CD14-positive monocyte (primary cell): ENCODE measurements at regions not wholly inside any gene's neighbourhood (a gene's known extent, or its start where the extent isn't known, plus 50 kb on each side); places are given as distances from the start of the nearest gene placed in this dataset.

Source experiments
- DNase-seq, 3 donors: peaks; one replicate each; pipeline ENCODE4 v3.0.0-alpha.2; 2011 to 2022
- H2AFZ ChIP-seq: 2 replicates; pipeline ENCODE4 v1.6.0; 2012; ENCODE audit warnings: mild to moderate bottlenecking, low read depth, low read length, inconsistent platforms; ENCODE audit not compliant: insufficient read depth, poor library complexity, severe bottlenecking
- H3K27ac ChIP-seq, 2 donors: 1 replicate in 1 of 2; 2 replicates in 1 of 2; pipeline ENCODE4 v1.5.1; 2012 to 2013; ENCODE audit warnings: low read length in 2 of 2, control low read depth in 1 of 2, inconsistent platforms in 1 of 2, low read depth in 1 of 2, mild to moderate bottlenecking in 1 of 2
- H3K27me3 ChIP-seq, 2 donors: one replicate each; pipeline versions ENCODE4 v1.6.0 to v1.6.1; 2011 to 2013; ENCODE audit warnings: low read length in 2 of 2; ENCODE audit not compliant: control insufficient read depth in 2 of 2, insufficient read depth in 2 of 2
- H3K36me3 ChIP-seq, 2 donors: replicated peaks in 1 of 2; 1 replicate in 1 of 2; 2 replicates in 1 of 2; pipeline versions ENCODE4 v1.5.1 to v1.6.1; 2012 to 2013; ENCODE audit warnings: low read length in 2 of 2, control low read depth in 1 of 2, inconsistent platforms in 1 of 2, mild to moderate bottlenecking in 1 of 2; ENCODE audit not compliant: insufficient read depth in 2 of 2, control insufficient read depth in 1 of 2
- H3K4me1 ChIP-seq, 2 donors: 1 replicate in 1 of 2; 2 replicates in 1 of 2; pipeline versions ENCODE4 v1.5.1 to v1.6.1; 2012 to 2013; ENCODE audit warnings: low read length in 2 of 2, control low read depth in 1 of 2, inconsistent platforms in 1 of 2, mild to moderate bottlenecking in 1 of 2, moderate library complexity in 1 of 2; ENCODE audit not compliant: insufficient read depth in 2 of 2, control insufficient read depth in 1 of 2
- H3K4me2 ChIP-seq: replicated peaks from 2 replicates; pipeline ENCODE3; 2012; ENCODE audit warnings: low read length, moderate library complexity, mild to moderate bottlenecking; ENCODE audit not compliant: poor library complexity, severe bottlenecking; ENCODE audit errors: extremely low read depth
- H3K4me3 ChIP-seq, 3 experiments: fragments of 200-600 bp in 1 of 3; sonication (generic) in 1 of 3; replicated peaks in 1 of 3; 1 replicate in 2 of 3; 2 replicates in 1 of 3; pipeline ENCODE4 v1.5.1; 2011 to 2013; ENCODE audit warnings: low read length in 3 of 3, mild to moderate bottlenecking in 3 of 3, control low read depth in 2 of 3, low read depth in 2 of 3, inconsistent platforms in 1 of 3, moderate library complexity in 1 of 3
- H3K79me2 ChIP-seq: 2 replicates; pipeline ENCODE4 v1.6.0; 2012; ENCODE audit warnings: mild to moderate bottlenecking, control low read depth, inconsistent platforms, low read length, moderate library complexity; ENCODE audit not compliant: insufficient read depth
- H3K9ac ChIP-seq: 2 replicates; pipeline ENCODE4 v1.6.0; 2017; ENCODE audit warnings: low read length, mild to moderate bottlenecking; ENCODE audit not compliant: insufficient read depth, poor library complexity, severe bottlenecking
- H3K9me3 ChIP-seq, 2 donors: replicated peaks in 1 of 2; 1 replicate in 1 of 2; 2 replicates in 1 of 2; pipeline versions ENCODE4 v1.5.1 to v1.6.1; 2012 to 2013; ENCODE audit warnings: low read length in 2 of 2, control low read depth in 1 of 2; ENCODE audit not compliant: control insufficient read depth in 1 of 2, insufficient read depth in 1 of 2
- H4K20me1 ChIP-seq: 2 replicates; pipeline ENCODE4 v1.6.0; 2012; ENCODE audit warnings: mild to moderate bottlenecking, low read length, control low read depth, moderate library complexity; ENCODE audit not compliant: insufficient read depth
- H3K27ac Mint-ChIP-seq, 7 donors: one replicate each; pipeline ENCODE4 v1.8.0; 2020; ENCODE audit warnings: mild to moderate bottlenecking in 7 of 7, mixed read lengths in 7 of 7, moderate library complexity in 6 of 7, inconsistent platforms in 2 of 7
- H3K27me3 Mint-ChIP-seq, 3 donors: one replicate each; pipeline ENCODE4 v1.8.0; 2021 to 2022; ENCODE audit warnings: low read depth in 3 of 3, mild to moderate bottlenecking in 3 of 3, mixed read lengths in 3 of 3, moderate library complexity in 3 of 3, inconsistent platforms in 1 of 3
- H3K36me3 Mint-ChIP-seq, 2 donors: one replicate each; pipeline ENCODE4 v1.8.0; 2020; ENCODE audit warnings: mixed read lengths in 2 of 2, inconsistent platforms in 1 of 2, mild to moderate bottlenecking in 1 of 2
- H3K4me1 Mint-ChIP-seq: one replicate; pipeline ENCODE4 v1.8.0; 2020; ENCODE audit warnings: mild to moderate bottlenecking, mixed read lengths
- H3K4me3 Mint-ChIP-seq, 2 donors: one replicate each; pipeline ENCODE4 v1.8.0; 2020; ENCODE audit warnings: mild to moderate bottlenecking in 2 of 2, mixed read lengths in 2 of 2, moderate library complexity in 1 of 2
- H3K9me3 Mint-ChIP-seq, 7 donors: one replicate each; pipeline ENCODE4 v1.8.0; 2020 to 2022; ENCODE audit warnings: mixed read lengths in 7 of 7, mild to moderate bottlenecking in 6 of 7, moderate library complexity in 6 of 7, inconsistent platforms in 2 of 7
- CTCF ChIP-seq: fragments of 200-600 bp; IDR thresholded peaks from one replicate; pipeline ENCODE4 v1.8.0; 2022; ENCODE audit warnings: antibody characterized with exemption, mild to moderate bottlenecking
- WGBS: methylation state at CpG from one replicate; pipeline ENCODE4 v1.1.5; 2013; ENCODE audit warnings: missing lambda C conversion rate; ENCODE audit not compliant: insufficient coverage; 5-methylcytosine and 5-hydroxymethylcytosine counted together
- intact Hi-C, 2 donors: fragments of 100-400 bp; cut with micrococcal nuclease; formaldehyde crosslinking; loops; one replicate each; pipeline versions ENCODE4 v1.15.0 to v1.15.1; 2023

- H3K4me3 ChIP-seq, result no peak overlapping the region
- H3K4me2 ChIP-seq, result no peak overlapping the region
- Mint-ChIP-seq H3K9me3 (peaks cover 0 to 4% (median 1%) of the 10 kb centered on the region in 7 donors), H3K27me3 (no peaks in the 10 kb centered on the region), H3K4me3 (no peak overlapping the region), H3K4me1 (no peaks in the 10 kb centered on the region), H3K36me3 (no peaks in the 10 kb centered on the region), H3K27ac (no peak overlapping the region)
- H4K20me1 ChIP-seq, result no peaks in the 10 kb centered on the region
- intact Hi-C loops, result no loop called here
- H3K4me1 ChIP-seq, result no peaks in the 10 kb centered on the region
- H3K36me3 ChIP-seq, result no peaks in the 10 kb centered on the region
- no peak for DNase-seq
- no peaks in the 10 kb centered on the region for H3K27me3 ChIP-seq
- no peak overlapping the region for H3K27ac ChIP-seq
- peaks cover 0 to 6% of the 10 kb centered on the region in 2 donors for H3K9me3 ChIP-seq
- 80% methylated on average over 3 of the region's 4 CpGs for WGBS
- no peak overlapping the region for H2AFZ ChIP-seq
- no peak for TF ChIP-seq CTCF
- no peaks in the 10 kb centered on the region for H3K79me2 ChIP-seq
- no peak overlapping the region for H3K9ac ChIP-seq
Measured at GRCh38 chr9:26413611-26414010, 479.0 kb downstream of the CAAP1 start.

GRCh38 chr9:26412446-26412845 is 480.2 kb downstream of the CAAP1 start:
- intact Hi-C loops, result no loop called here
- Histone ChIP-seq H3K27ac (no peak overlapping the region), H3K79me2 (no peaks in the 10 kb centered on the region)

More at GRCh38 chr9:26412446-26412845, 480.2 kb downstream of the CAAP1 start:
- Histone ChIP-seq H3K4me2 (no peak overlapping the region), H3K27me3 (no peaks in the 10 kb centered on the region), H3K9me3 (peaks cover 0 to 6% of the 10 kb centered on the region in 2 donors), H3K4me3 (no peak overlapping the region), H3K36me3 (no peaks in the 10 kb centered on the region), H2AFZ (no peak overlapping the region), H4K20me1 (no peaks in the 10 kb centered on the region), H3K9ac (no peak overlapping the region), H3K4me1 (no peaks in the 10 kb centered on the region)
- H3K27ac Mint-ChIP-seq, result no peak overlapping the region
- H3K4me3 Mint-ChIP-seq, result no peak overlapping the region
- H3K4me1 Mint-ChIP-seq, result no peaks in the 10 kb centered on the region
- peaks cover 0 to 6% (median 1%) of the 10 kb centered on the region in 7 donors for H3K9me3 Mint-ChIP-seq
- 83% methylated on average over 1 of the region's 1 CpG for WGBS
- H3K36me3 Mint-ChIP-seq, result no peaks in the 10 kb centered on the region
- TF ChIP-seq CTCF, result no peak
- DNase-seq, result no peak
- H3K27me3 Mint-ChIP-seq, result peaks cover 0 to 1% (median 0%) of the 10 kb centered on the region in 3 donors
